ENCODE measurements at regions not wholly inside any gene's neighbourhood (a gene's known extent, or its start where the extent isn't known, plus 50 kb on each side); places are given as distances from the start of the nearest gene placed in this dataset.
A peak's percentile ranks its signal among the peaks of the same experiment; 100 is the strongest.
"Not testable (repeated sequence)": the region's sequence is repeated elsewhere in the genome, so short reads cannot be mapped to it uniquely, and the experiment has no call there.

DNA sequence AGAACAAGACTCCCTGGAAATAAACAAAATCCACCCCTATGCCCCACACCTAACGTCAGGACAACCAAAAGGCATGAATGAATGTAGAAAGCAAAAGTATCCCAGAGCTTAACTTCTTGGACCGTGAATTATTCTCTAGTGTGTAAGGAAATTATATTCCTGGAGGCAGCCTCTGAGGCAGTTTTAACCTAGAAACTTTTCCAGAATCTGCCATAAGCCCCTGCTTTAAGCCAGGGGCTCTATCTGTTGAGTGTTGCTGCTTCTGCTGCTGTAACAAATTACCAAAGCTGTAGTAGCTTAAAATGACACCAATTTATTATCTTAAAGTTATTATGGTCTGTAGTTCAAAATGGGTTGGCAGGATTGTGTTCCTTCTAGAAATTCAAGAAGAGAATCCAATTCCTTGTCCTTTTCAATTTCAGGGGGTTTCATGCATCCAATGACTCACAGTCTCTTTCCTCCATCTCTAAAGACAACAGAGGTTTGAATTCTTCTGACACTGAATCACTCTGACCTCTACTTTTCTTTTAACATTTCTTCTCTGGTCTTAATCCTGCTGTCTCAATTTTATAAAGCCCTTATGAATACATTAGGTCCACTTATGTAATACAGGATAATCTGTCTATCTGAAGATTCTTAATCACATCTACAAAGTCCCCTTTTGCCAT is 242.7 kb downstream of the ATXN7L3B start:
- no peak for DNase-seq (ENCODE audit: low spot score)
- no peak overlapping the region for H3K9ac ChIP-seq (ENCODE audit: low read depth, low read length, poor library complexity)
- H3K9me3 ChIP-seq (replicated peaks in 1 of 2; ENCODE audit: control insufficient read depth in 2 of 2, insufficient read depth in 1 of 2, low read depth in 1 of 2, low read length in 2 of 2): no peaks in the 10 kb centered on the region
- no peaks in the 10 kb centered on the region for H3K36me3 ChIP-seq (replicated peaks in 1 of 2; ENCODE audit: control insufficient read depth in 2 of 2, insufficient read depth in 2 of 2, low read length in 2 of 2)
- H3K4ac ChIP-seq (ENCODE audit: low read length): no peak overlapping the region
- H3K18ac ChIP-seq (ENCODE audit: low read length): no peak overlapping the region
- H2BK5ac ChIP-seq (ENCODE audit: low read length): no peak overlapping the region
- H3K27ac ChIP-seq (replicated peaks; ENCODE audit: low read length): no peak overlapping the region
- no peak overlapping the region for H3K4me3 ChIP-seq (ENCODE audit: low read length in 2 of 2)
- H3K4me2 ChIP-seq (ENCODE audit: insufficient read depth, low read length, poor library complexity, severe bottlenecking): no peak overlapping the region
- H4K8ac ChIP-seq (ENCODE audit: low read depth, low read length): no peak overlapping the region
- H3K27me3 ChIP-seq (ENCODE audit: control insufficient read depth in 3 of 3, insufficient read depth in 3 of 3, low read depth in 1 of 3, low read length in 3 of 3): no peaks in the 10 kb centered on the region
- WGBS, 2 donors (ENCODE audit: extremely low coverage in 2 of 2, insufficient read length in 2 of 2, insufficient replicate concordance in 1 of 2): no CpG with 5 or more reads among the region's 2 CpGs
- H2BK12ac ChIP-seq (ENCODE audit: low read length): no peak overlapping the region
- no peak overlapping the region for H4K91ac ChIP-seq (ENCODE audit: low read depth, low read length, poor library complexity)
- H2AFZ ChIP-seq (ENCODE audit: low read length): no peak overlapping the region
- H3K14ac ChIP-seq (ENCODE audit: low read length): no peak overlapping the region
- H2BK120ac ChIP-seq (ENCODE audit: low read depth, low read length): no peak overlapping the region
- no peak overlapping the region for H2BK15ac ChIP-seq (ENCODE audit: low read length)
- H3K23ac ChIP-seq (ENCODE audit: low read depth, low read length, poor library complexity): no peak overlapping the region
- no peaks in the 10 kb centered on the region for H3K79me1 ChIP-seq (ENCODE audit: low read depth, low read length)
- H2AK5ac ChIP-seq (ENCODE audit: low read depth, low read length): no peak overlapping the region
- H3K4me1 ChIP-seq (ENCODE audit: control insufficient read depth in 2 of 2, insufficient read depth in 1 of 2, low read depth in 1 of 2, low read length in 2 of 2): peaks cover 0 to 6% of the 10 kb centered on the region in 2 donors

- not testable (repeated sequence) for H3K23ac ChIP-seq (ENCODE audit: low read depth, low read length, poor library complexity); H3K4me2 ChIP-seq (ENCODE audit: insufficient read depth, low read length, poor library complexity, severe bottlenecking); H3K4me1 ChIP-seq (ENCODE audit: control insufficient read depth in 2 of 2, insufficient read depth in 1 of 2, low read depth in 1 of 2, low read length in 2 of 2); H4K91ac ChIP-seq (ENCODE audit: low read depth, low read length, poor library complexity); H3K4me3 ChIP-seq (ENCODE audit: low read length in 2 of 2); H2BK15ac ChIP-seq (ENCODE audit: low read length); H2BK12ac ChIP-seq (ENCODE audit: low read length); H4K8ac ChIP-seq (ENCODE audit: low read depth, low read length); H3K9ac ChIP-seq (ENCODE audit: low read depth, low read length, poor library complexity); DNase-seq (ENCODE audit: low spot score); H3K14ac ChIP-seq (ENCODE audit: low read length); H3K4ac ChIP-seq (ENCODE audit: low read length); H3K18ac ChIP-seq (ENCODE audit: low read length); H3K27me3 ChIP-seq (ENCODE audit: control insufficient read depth in 3 of 3, insufficient read depth in 3 of 3, low read depth in 1 of 3, low read length in 3 of 3); H2BK5ac ChIP-seq (ENCODE audit: low read length); H3K36me3 ChIP-seq (replicated peaks in 1 of 2; ENCODE audit: control insufficient read depth in 2 of 2, insufficient read depth in 2 of 2, low read length in 2 of 2); H2BK120ac ChIP-seq (ENCODE audit: low read depth, low read length); H3K79me1 ChIP-seq (ENCODE audit: low read depth, low read length); H2AK5ac ChIP-seq (ENCODE audit: low read depth, low read length); H3K9me3 ChIP-seq (replicated peaks in 1 of 2; ENCODE audit: control insufficient read depth in 2 of 2, insufficient read depth in 1 of 2, low read depth in 1 of 2, low read length in 2 of 2); H3K27ac ChIP-seq (replicated peaks; ENCODE audit: low read length)
- no CpG with 5 or more reads among the region's 1 CpG for WGBS, 2 donors (ENCODE audit: extremely low coverage in 2 of 2, insufficient read length in 2 of 2, insufficient replicate concordance in 1 of 2)
- peak overlapping the region; percentile 15 for H2AFZ ChIP-seq (ENCODE audit: low read length)
Observed at GRCh38 chr12:74780850-74781241, 243.2 kb downstream of the ATXN7L3B start.

DNA sequence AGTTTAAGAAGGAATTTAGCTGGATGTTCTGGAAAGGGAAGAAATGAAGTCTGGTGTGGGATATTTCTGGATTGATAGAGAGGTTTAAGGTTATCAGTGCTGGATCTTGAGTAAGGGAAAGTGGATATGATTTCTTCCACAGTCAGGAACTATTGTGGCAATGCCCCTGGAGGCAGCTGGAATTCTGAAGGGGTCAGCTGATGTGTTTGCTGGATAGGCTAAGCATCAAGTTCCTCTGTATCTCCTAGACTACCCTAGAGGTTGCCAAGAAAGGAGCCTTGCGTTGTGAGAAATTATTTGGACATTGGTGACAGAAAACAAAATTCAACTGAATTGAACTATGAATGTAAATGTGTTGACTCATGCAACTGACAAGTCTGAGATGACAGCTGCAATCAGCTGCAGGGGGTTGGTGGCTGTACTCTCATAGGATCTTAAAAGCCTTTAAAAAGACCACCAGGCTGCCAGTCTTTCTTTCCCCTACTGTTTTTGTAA is 244.4 kb downstream of the ATXN7L3B start:
- Histone ChIP-seq H2BK120ac (ENCODE audit: low read depth, low read length) (no peak overlapping the region), H3K23ac (ENCODE audit: low read depth, low read length, poor library complexity) (no peak overlapping the region), H3K79me1 (ENCODE audit: low read depth, low read length) (no peaks in the 10 kb centered on the region), H2BK5ac (ENCODE audit: low read length) (no peak overlapping the region), H4K8ac (ENCODE audit: low read depth, low read length) (no peak overlapping the region), H3K27ac (replicated peaks; ENCODE audit: low read length) (no peak overlapping the region), H2AK5ac (ENCODE audit: low read depth, low read length) (no peak overlapping the region), H3K9me3 (replicated peaks in 1 of 2; ENCODE audit: control insufficient read depth in 2 of 2, insufficient read depth in 1 of 2, low read depth in 1 of 2, low read length in 2 of 2) (no peaks in the 10 kb centered on the region), H3K27me3 (ENCODE audit: control insufficient read depth in 3 of 3, insufficient read depth in 3 of 3, low read depth in 1 of 3, low read length in 3 of 3) (no peaks in the 10 kb centered on the region), H3K4me2 (ENCODE audit: insufficient read depth, low read length, poor library complexity, severe bottlenecking) (no peak overlapping the region), H2AFZ (ENCODE audit: low read length) (no peak overlapping the region), H3K18ac (ENCODE audit: low read length) (no peak overlapping the region), H4K91ac (ENCODE audit: low read depth, low read length, poor library complexity) (no peak overlapping the region), H2BK12ac (ENCODE audit: low read length) (no peak overlapping the region), H3K14ac (ENCODE audit: low read length) (no peak overlapping the region), H2BK15ac (ENCODE audit: low read length) (no peak overlapping the region), H3K4me3 (ENCODE audit: low read length in 2 of 2) (no peak overlapping the region), H3K36me3 (replicated peaks in 1 of 2; ENCODE audit: control insufficient read depth in 2 of 2, insufficient read depth in 2 of 2, low read length in 2 of 2) (no peaks in the 10 kb centered on the region), H3K4ac (ENCODE audit: low read length) (no peak overlapping the region), H3K9ac (ENCODE audit: low read depth, low read length, poor library complexity) (no peak overlapping the region), H3K4me1 (ENCODE audit: control insufficient read depth in 2 of 2, insufficient read depth in 1 of 2, low read depth in 1 of 2, low read length in 2 of 2) (peaks cover 0 to 6% of the 10 kb centered on the region in 2 donors)
- DNase-seq (ENCODE audit: low spot score): no peak
- WGBS, 2 donors (ENCODE audit: extremely low coverage in 2 of 2, insufficient read length in 2 of 2, insufficient replicate concordance in 1 of 2): no CpG with 5 or more reads among the region's 1 CpG

DNA sequence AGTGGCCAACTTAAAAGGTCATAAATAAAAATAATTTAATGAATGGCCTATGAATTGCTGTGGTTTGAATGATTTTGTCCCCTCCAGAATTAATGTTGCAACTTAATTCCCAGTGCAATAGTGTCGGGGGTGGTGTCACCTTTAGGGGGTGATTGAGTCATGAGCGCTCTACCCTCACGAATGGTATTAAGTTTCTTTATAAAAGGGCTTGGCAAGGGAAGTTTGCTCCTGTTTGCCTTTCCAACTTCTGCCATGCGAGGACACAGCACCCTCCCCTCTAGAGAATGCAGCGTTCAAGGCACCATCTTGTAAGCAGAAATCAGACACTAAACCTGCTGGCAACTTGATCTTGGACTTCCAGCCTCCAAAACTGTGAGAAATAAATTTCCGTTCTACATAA is 253.3 kb downstream of the ATXN7L3B start:
- H4K91ac ChIP-seq (ENCODE audit: low read depth, low read length, poor library complexity): no peak overlapping the region
- H3K4ac ChIP-seq (ENCODE audit: low read length): no peak overlapping the region
- H3K9me3 ChIP-seq (replicated peaks in 1 of 2; ENCODE audit: control insufficient read depth in 2 of 2, insufficient read depth in 1 of 2, low read depth in 1 of 2, low read length in 2 of 2): no peaks in the 10 kb centered on the region
- no peak overlapping the region for H3K14ac ChIP-seq (ENCODE audit: low read length)
- no peak overlapping the region for H2AK5ac ChIP-seq (ENCODE audit: low read depth, low read length)
- H3K36me3 ChIP-seq (replicated peaks in 1 of 2; ENCODE audit: control insufficient read depth in 2 of 2, insufficient read depth in 2 of 2, low read length in 2 of 2): no peaks in the 10 kb centered on the region
- no peak overlapping the region for H3K4me3 ChIP-seq (ENCODE audit: low read length in 2 of 2)
- no peak overlapping the region for H3K23ac ChIP-seq (ENCODE audit: low read depth, low read length, poor library complexity)
- no peak overlapping the region for H3K9ac ChIP-seq (ENCODE audit: low read depth, low read length, poor library complexity)
- WGBS, 2 donors (ENCODE audit: extremely low coverage in 2 of 2, insufficient read length in 2 of 2, insufficient replicate concordance in 1 of 2): no CpG with 5 or more reads among the region's 6 CpGs
- no peaks in the 10 kb centered on the region for H3K4me1 ChIP-seq (ENCODE audit: control insufficient read depth in 2 of 2, insufficient read depth in 1 of 2, low read depth in 1 of 2, low read length in 2 of 2)
- no peak overlapping the region for H2BK120ac ChIP-seq (ENCODE audit: low read depth, low read length)
- H3K27me3 ChIP-seq (ENCODE audit: control insufficient read depth in 3 of 3, insufficient read depth in 3 of 3, low read depth in 1 of 3, low read length in 3 of 3): no peaks in the 10 kb centered on the region
- H3K27ac ChIP-seq (replicated peaks; ENCODE audit: low read length): no peak overlapping the region
- H2BK5ac ChIP-seq (ENCODE audit: low read length): no peak overlapping the region
- H2AFZ ChIP-seq (ENCODE audit: low read length): peak overlapping the region; percentile 89
- no peaks in the 10 kb centered on the region for H3K79me1 ChIP-seq (ENCODE audit: low read depth, low read length)
- H3K18ac ChIP-seq (ENCODE audit: low read length): no peak overlapping the region
- DNase-seq (ENCODE audit: low spot score): no peak
- H3K4me2 ChIP-seq (ENCODE audit: insufficient read depth, low read length, poor library complexity, severe bottlenecking): no peak overlapping the region
- H2BK12ac ChIP-seq (ENCODE audit: low read length): no peak overlapping the region
- H2BK15ac ChIP-seq (ENCODE audit: low read length): no peak overlapping the region
- no peak overlapping the region for H4K8ac ChIP-seq (ENCODE audit: low read depth, low read length)
